GM21737 (cell line): ENCODE measurements at regions not wholly inside any gene's neighbourhood (a gene's known extent, or its start where the extent isn't known, plus 50 kb on each side); places are given as distances from the start of the nearest gene placed in this dataset.
"Not testable (repeated sequence)": the region's sequence is repeated elsewhere in the genome, so short reads cannot be mapped to it uniquely, and the experiment has no call there.

Experiments
- ATAC-seq: cut with Tn5 transposase; IDR thresholded peaks from one replicate; pipeline ENCODE4 v1.9.1; 2021; ENCODE audit warnings: mild to moderate bottlenecking, moderate library complexity; ENCODE audit not compliant: unreplicated experiment

- ATAC-seq, result no peak
Observed at GRCh38 chr10:125554753-125555152, 128.2 kb downstream of the TEX36 start.

DNA sequence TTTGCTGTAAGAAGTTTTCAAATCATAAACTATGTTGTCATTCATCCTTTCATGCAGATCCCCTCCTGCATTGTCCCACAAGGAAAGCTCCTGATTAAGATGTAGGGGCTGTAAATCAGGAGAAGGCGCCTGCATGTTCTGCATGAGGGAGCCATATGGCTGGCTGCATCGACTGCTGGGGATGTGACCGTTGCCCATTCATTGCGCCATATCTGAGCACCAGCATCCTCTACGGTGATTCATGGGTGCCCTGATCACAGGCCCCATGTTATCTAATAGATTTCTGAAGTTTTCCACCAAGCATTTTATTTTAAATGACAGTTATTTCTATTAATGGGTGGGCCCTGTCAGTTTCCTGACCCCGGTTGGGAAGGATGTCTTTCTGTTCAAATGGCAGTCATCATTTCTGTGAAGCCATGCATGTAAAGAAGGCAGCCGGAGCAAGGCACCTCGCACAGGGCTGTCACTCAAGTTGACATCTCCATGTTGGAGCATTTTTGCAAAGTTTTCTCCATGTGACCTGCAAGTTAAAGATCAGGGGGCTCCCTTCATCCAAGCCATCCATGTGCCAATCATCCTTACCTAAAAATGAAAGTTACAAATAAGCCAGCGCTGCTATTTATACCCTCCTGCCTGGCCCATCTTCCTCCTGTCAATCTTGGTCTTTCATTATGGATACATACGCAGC lies 128.8 kb downstream of the TEX36 start:
- no peak for ATAC-seq

- ATAC-seq, result no peak
Observed at GRCh38 chr10:125553091-125553490, 129.9 kb downstream of the TEX36 start.

DNA sequence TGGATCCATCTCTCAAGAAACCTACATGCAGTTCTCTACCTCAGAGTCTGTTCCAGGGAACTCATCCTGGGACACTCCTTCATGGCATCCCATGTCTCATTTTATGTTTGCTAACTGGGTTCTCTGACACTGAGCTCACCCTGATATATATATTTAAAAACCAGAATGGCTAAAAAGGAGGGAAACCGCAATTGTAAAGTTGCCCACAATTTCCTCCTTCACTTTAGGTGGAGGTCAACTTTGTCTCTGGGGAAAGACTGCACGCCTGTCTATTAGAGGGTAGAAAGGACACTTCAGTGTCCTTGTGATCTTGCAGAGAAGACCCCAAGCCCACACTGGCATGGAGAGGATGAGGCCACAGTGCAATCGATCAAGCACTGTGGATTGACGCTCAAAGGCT lies 131.7 kb downstream of the TEX36 start:
- no peak for ATAC-seq

DNA sequence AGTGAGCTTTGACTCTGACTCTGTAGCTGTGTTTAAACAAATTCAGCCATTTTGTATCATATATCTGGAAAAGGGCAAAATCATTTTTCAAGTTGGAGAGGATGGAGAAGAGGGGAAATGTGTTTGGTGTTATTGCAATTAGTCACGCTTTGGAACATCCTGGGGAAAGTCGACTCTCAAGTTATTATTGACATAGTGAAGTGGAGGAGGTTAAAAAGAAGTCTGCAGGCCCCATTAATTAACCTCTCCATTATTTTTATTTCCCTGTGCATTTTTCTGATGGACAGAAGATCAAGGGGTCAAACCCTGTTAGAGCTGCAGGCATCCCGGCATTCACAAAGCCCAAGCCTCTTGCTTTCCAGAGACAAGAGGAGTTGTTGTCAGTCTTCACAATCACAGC lies 132.6 kb downstream of the TEX36 start:
- no peak for ATAC-seq

- ATAC-seq, result no peak
Observed at GRCh38 chr10:125549653-125550052, 133.3 kb downstream of the TEX36 start.

DNA sequence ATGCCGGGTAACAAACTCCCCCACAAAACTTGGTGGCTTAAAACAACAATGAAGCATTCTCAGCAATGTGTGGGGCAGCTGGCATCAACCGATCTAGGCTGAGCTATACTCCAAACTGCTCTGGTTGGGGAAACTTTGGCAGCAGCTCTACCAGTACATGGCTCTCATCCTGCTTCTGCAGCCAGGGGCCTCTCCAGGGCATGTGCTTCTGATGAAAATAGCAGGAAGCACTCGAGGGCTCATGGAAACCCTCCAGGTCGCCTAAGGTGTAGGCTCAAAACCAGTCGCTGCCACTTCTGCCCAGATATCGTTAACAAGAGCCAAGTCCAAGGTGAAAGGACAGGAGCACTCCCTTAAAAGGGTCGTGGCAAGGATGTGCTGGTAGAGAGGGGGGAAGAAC lies 134.1 kb downstream of the TEX36 start:
- no peak for ATAC-seq

DNA sequence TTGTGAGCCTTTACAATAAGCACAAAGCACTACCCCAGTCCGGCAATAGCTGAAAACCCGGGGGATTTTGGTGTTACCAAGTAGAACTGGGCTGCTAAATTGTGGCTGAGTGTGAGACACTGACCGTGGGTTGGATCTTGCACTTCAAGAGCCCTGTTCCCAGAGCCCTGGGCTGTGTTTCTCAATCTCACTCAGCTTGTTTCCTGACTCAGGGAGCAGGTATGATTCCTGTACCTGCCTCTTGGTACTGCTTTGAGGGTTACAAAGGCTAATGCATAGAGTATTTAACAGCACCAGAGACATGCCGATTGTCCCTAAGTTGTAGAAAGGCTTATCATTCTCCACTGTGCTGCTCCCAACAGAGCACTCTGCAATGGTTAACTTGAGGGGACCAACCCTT lies 134.6 kb downstream of the TEX36 start:
- ATAC-seq, result no peak

DNA sequence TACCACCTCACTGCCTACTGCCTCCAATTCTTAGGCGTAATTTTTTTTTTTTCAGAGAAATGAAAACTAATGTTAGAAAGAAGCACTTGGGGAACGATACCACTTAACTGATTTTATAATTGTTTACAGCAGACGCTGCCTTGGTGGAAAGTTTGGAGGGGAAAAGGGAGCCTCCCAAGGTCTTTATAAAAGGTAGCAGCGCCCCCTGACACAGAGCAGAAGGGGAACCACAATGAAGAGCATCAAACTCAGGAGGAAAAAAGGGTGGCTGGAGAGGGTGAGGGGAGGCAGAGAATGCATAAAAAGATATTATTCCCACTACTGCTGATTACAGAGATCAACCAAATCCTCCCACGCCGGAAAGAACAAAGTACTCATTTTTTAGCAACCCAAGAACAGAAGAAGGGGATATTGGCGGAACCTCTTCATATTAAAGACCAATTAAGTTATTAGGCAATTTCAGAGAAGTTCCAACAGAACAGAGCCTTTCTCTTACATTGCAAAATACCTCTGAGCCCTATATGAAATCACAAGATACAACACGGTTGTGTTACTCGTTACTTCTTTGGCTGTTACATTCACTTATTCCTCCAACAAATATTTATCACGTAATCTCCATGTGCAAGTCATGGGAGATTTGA lies 135.8 kb downstream of the TEX36 start:
- ATAC-seq, result no peak

GRCh38 chr10:125543796-125544195 lies 139.2 kb downstream of the TEX36 start:
- no peak for ATAC-seq

- no peak for ATAC-seq
Observed at GRCh38 chr10:125538947-125539731, 143.8 kb downstream of the TEX36 start.

DNA sequence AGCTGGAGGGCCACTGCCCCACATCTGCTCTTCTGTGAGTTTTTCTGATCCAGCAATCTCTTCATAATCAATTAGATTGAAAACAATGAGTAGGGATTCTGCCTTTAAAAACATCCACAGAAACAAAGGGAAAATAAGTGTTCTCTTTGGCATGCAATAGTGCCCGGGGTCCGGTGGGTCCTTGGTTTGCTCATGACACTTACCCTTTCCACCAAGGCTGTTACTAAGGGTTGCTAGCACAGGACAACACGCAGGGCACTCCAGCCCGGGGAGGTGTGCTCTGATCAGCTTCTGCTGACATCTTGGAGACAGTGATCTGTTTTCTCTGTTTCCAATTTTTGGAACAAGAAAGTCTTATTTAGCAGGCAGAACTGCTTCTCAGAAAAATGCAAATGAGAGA lies 146.7 kb downstream of the TEX36 start:
- no peak for ATAC-seq

DNA sequence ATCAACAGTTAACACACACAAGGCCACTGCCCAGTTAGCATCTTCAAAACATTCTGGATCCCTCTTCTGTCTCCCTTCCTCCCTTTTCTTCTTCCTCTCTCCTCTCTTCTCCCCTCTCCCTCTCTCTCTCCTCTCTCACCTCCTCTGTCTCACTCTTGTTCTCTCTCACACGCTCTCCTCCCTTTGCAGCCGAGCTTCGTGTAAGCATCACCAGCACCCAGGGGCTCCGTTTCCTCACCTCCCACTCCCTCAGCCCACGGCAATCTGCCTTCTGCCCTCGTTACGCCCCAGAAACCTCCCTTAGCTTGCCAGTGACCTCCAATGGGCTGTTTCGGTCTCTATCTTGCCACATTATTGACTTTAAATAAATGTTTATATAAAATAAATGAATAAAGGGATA lies 147.4 kb downstream of the TEX36 start:
- ATAC-seq, result no peak

- ATAC-seq, result no peak
Observed at GRCh38 chr10:125534515-125534914, 148.4 kb downstream of the TEX36 start.

- no peak for ATAC-seq
Observed at GRCh38 chr10:125533866-125534265, 149.1 kb downstream of the TEX36 start.

DNA sequence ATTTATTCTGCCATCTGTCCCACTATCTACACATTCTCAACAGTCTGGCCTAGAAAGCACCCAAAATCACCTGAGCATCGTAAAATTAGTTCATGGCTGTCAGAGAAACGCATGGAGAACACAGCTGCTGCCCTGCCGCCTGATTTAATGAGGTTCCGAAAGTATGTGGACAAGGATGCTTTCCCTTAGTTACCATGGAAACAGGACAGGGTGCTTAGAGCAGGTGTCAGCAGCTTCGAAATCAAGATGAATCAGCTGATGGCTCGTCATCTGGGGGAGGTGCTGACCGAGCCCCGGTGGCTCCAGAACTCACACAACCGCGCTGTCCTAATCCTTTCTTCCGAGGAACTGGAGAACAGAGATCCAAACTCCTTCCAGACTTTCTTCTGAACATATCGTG lies 151.5 kb downstream of the TEX36 start:
- ATAC-seq, result no peak

DNA sequence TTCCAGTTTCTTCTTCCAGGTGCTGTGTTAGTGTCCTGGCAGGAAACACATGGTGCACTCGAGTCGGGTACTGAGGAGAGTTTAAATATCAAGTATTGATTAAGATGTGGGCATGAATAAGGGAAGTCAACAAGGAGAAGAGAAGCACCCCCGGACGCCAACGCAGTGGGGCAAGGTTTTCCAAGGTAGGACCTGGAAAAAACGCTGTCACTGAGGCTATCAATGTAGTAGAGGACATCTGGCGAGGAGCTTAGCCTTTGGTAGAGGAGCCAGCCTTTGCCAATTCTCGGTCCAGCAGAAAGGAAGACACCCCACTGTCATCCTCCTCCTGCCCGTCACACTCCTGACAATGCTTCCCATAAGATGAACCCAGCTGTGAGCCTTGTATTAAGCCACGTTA lies 159.6 kb downstream of the TEX36 start:
- ATAC-seq, result no peak

DNA sequence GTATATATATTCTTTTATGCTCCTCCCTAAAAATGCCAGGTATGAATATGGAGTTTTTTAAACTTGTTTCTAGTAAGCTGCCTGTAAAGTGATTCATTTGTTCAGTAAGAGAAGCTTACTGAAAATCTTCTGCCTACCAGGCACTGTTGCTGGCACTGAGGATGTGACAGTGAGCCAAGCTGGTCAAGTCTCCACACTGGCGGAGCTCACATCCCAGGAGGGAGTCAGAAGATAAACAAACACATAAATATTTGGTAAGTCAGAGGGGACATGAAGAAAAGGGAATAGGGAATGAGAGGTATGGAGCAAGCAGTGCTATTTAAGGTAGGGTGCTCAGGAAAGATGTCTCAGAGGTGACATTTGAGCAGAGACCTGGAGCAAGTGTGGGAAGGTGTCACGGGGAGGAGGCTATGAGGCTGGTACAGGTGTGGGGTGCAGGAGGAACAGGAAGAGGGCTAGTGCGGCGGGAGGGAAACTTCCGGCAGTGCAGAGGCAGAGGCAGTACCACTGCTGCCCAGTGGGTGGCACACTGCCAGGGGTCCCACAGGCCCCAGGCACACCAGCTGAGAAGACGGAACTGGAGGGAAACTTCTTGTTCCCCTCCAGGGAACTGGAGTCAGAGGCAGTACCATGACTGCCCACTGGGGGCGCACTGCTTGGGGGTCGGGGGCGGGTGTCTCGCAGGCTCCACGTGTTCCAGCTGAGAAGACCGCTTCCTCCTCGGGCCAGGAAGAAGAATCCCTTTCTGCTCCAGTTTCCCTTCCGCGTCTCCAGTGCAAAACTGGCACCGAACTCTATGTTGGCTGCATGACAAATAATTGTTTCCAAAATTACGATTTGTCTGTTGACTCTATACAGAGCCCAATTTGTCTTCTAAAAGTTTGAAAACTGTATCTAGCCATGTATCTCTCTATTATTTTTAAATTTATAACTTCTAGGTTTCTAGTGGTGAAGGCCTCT lies 161.0 kb downstream of the TEX36 start:
- no peak for ATAC-seq

DNA sequence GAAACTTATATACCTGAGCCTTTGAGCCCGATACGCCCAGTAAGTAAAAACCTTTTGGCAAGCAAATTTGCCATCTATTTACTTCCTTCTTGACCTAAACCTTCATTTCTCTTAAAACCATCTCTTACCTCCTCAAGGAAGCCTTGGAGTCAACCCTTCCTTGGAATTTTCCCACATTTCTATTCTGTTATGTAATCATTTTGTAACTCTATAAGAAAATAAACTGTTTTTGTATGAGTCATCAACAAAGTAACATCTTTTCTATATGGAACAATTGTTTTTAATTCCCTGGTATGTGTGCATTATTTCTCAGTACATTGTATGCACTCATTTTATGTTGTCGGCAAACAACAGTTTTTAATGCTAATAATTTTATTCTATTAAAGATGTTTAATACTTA lies 162.0 kb downstream of the TEX36 start:
- ATAC-seq, result no peak

DNA sequence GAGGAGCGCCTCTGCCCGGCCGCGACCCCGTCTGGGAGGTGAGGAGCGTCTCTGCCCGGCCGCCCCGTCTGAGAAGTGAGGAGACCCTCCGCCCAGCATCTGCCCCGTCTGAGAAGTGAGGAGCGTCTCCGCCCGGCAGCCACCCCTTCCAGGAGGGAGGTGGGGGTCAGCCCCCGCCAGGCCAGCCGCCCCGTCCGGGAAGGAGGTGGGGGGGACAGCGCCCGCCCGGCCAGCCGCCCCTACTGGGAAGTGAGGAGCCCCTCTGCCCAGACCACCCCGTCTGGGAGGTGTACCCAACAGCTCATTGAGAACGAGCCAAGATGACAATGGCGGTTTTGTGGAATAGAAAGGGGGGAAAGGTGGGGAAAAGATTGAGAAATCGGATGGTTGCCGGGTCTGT lies 164.6 kb downstream of the TEX36 start:
- not testable (repeated sequence) for ATAC-seq

DNA sequence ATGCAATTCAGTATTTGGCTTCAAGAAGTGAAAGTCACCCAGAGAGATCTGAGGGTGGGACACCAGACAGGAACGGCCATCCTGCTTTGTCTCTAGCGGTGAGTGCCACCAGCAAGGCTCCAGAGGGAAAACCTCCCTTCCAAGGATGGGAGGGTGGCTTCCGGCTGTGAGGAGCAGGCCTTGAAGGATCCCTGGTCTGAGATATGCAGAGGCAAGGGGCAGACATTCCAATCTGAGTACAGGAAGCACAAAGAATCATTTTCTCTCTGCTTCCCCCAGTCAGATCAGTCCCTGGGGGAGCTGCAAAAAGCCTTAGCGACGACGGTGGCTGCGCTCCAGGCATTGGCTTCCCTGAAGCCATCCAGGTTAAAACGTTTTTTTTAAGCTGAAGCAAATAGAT lies 167.4 kb downstream of the TEX36 start:
- ATAC-seq, result no peak
